Stomach (tissue), 4 donors: ENCODE measurements at regions not wholly inside any gene's neighbourhood (a gene's known extent, or its start where the extent isn't known, plus 50 kb on each side); places are given as distances from the start of the nearest gene placed in this dataset.

ENCODE experiments used
- CTCF ChIP-seq, 7 experiments: fragments of 450-650 bp in 4 of 7; fragments of 200-600 bp in 3 of 7; sonication (generic) in 3 of 7; IDR thresholded peaks; one replicate each; pipeline ENCODE4 v1.5.1; 2016 to 2019; ENCODE audit warnings: antibody characterized with exemption in 7 of 7, control low read depth in 2 of 7, mild to moderate bottlenecking in 1 of 7
- POLR2A ChIP-seq, 4 donors: fragments of 450-650 bp; IDR thresholded peaks; one replicate each; pipeline ENCODE4 v1.6.1; 2016; ENCODE audit warnings: antibody characterized with exemption in 4 of 4, control low read depth in 2 of 4, mild to moderate bottlenecking in 1 of 4, moderate library complexity in 1 of 4

- TF ChIP-seq CTCF (IDR thresholded peaks at IDR 0.05) (no peak), POLR2A (IDR thresholded peaks at IDR 0.05) (no peak)
Measured at GRCh38 chr13:97528518-97528917, 94.5 kb downstream of the RAP2A start.
